Keratinocyte (primary cell): ENCODE measurements at regions not wholly inside any gene's neighbourhood (a gene's known extent, or its start where the extent isn't known, plus 50 kb on each side); places are given as distances from the start of the nearest gene placed in this dataset.

Experiments used
- DNase-seq: peaks from one replicate; pipeline ENCODE4 v3.0.0-alpha.2; 2011; ENCODE audit warnings: low read depth, missing footprints, low spot score
- FAIRE-seq: peaks from 2 replicates; lab custom pipeline; 2011; peaks lifted over from hg19 to GRCh38; lab: Jason Lieb, UNC
- H2AFZ ChIP-seq: 2 replicates; pipeline ENCODE4 v1.6.0; 2012; ENCODE audit warnings: low read length, control low read depth, inconsistent platforms; ENCODE audit not compliant: control insufficient read depth
- H3K27ac ChIP-seq: 2 replicates; pipeline ENCODE4 v1.5.1; 2011; ENCODE audit warnings: low read length; ENCODE audit not compliant: control insufficient read depth, insufficient read depth
- H3K27me3 ChIP-seq: 3 replicates; pipeline ENCODE4 v1.6.0; 2011; ENCODE audit warnings: low read length; ENCODE audit not compliant: control insufficient read depth, insufficient read depth; ENCODE audit errors: extremely low read depth
- H3K36me3 ChIP-seq, 2 experiments: 2 replicates in 1 of 2; 3 replicates in 1 of 2; pipeline ENCODE4 v1.5.1; 2011; ENCODE audit warnings: low read length in 2 of 2, mild to moderate bottlenecking in 1 of 2; ENCODE audit not compliant: control insufficient read depth in 2 of 2, insufficient read depth in 2 of 2; ENCODE audit errors: extremely low read depth in 1 of 2
- H3K4me1 ChIP-seq: 3 replicates; pipeline ENCODE4 v1.5.1; 2011; ENCODE audit warnings: low read length; ENCODE audit not compliant: control insufficient read depth, insufficient read depth; ENCODE audit errors: extremely low read depth
- H3K4me2 ChIP-seq: 3 replicates; pipeline ENCODE4 v1.6.0; 2011; ENCODE audit warnings: low read depth, low read length; ENCODE audit not compliant: control insufficient read depth, insufficient read depth; ENCODE audit errors: extremely low read depth
- H3K4me3 ChIP-seq, 3 experiments: fragments of 200-600 bp in 1 of 3; sonication (generic) in 1 of 3; 2 replicates in 2 of 3; 3 replicates in 1 of 3; pipeline ENCODE4 v1.5.1; 2011 to 2016; ENCODE audit warnings: low read length in 3 of 3, mild to moderate bottlenecking in 3 of 3, control low read depth in 2 of 3, inconsistent platforms in 1 of 3, low read depth in 1 of 3, mixed read lengths in 1 of 3, mixed run types in 1 of 3, moderate library complexity in 1 of 3; ENCODE audit not compliant: control insufficient read depth in 2 of 3, insufficient read depth in 2 of 3; ENCODE audit errors: extremely low read depth in 1 of 3
- H3K79me2 ChIP-seq: 2 replicates; pipeline ENCODE4 v1.6.0; 2012; ENCODE audit warnings: low read length; ENCODE audit not compliant: control insufficient read depth, insufficient read depth
- H3K9ac ChIP-seq: 3 replicates; pipeline ENCODE4 v1.6.0; 2011; ENCODE audit warnings: low read length; ENCODE audit not compliant: control insufficient read depth, insufficient read depth; ENCODE audit errors: extremely low read depth
- H3K9me1 ChIP-seq: 3 replicates; pipeline ENCODE4 v1.6.0; 2011; ENCODE audit warnings: low read length; ENCODE audit not compliant: control insufficient read depth, insufficient read depth; ENCODE audit errors: extremely low read depth
- H3K9me3 ChIP-seq: 2 replicates; pipeline ENCODE4 v1.5.1; 2012; ENCODE audit warnings: low read depth, low read length; ENCODE audit not compliant: control insufficient read depth
- H4K20me1 ChIP-seq: 3 replicates; pipeline ENCODE4 v1.6.0; 2011; ENCODE audit warnings: low read length; ENCODE audit not compliant: control insufficient read depth, insufficient read depth; ENCODE audit errors: extremely low read depth
- CTCF ChIP-seq, 3 experiments: IDR thresholded peaks in 1 of 3; conservative IDR thresholded peaks in 1 of 3; optimal IDR thresholded peaks in 1 of 3; 2 replicates in 2 of 3; 3 replicates in 1 of 3; pipeline versions ENCODE3 to v1.5.1; 2011; ENCODE audit warnings: low read length in 3 of 3, mild to moderate bottlenecking in 3 of 3, moderate library complexity in 2 of 3, control low read depth in 1 of 3, inconsistent platforms in 1 of 3; ENCODE audit not compliant: insufficient read depth in 2 of 3; ENCODE audit errors: extremely low read depth in 1 of 3
- EZH2 ChIP-seq: IDR thresholded peaks from one replicate; pipeline ENCODE4 v1.6.1; 2012; ENCODE audit warnings: inconsistent platforms, mild to moderate bottlenecking, low read length, moderate library complexity
- dilution Hi-C: fragments of 300-500 bp; cut with MboI; formaldehyde crosslinking; loops from one replicate; pipeline ENCODE4 v1.7.0; 2020; ENCODE audit warnings: low sequenced_read_pairs; ENCODE audit not compliant: extremely low pct_ligation_motif_present

- DNase-seq (no peak), FAIRE-seq (no peak)
- Histone ChIP-seq H3K4me3 (no peak overlapping the region), H3K9me3 (no peaks in the 10 kb centered on the region), H3K9me1 (no peaks in the 10 kb centered on the region), H3K36me3 (no peaks in the 10 kb centered on the region), H3K4me2 (no peak overlapping the region), H2AFZ (no peak overlapping the region), H4K20me1 (no peaks in the 10 kb centered on the region), H3K79me2 (no peaks in the 10 kb centered on the region), H3K27ac (no peak overlapping the region), H3K4me1 (no peaks in the 10 kb centered on the region), H3K9ac (no peak overlapping the region), H3K27me3 (no peaks in the 10 kb centered on the region)
- dilution Hi-C loops: no loop called here
- TF ChIP-seq EZH2 (no peak), CTCF (optimal IDR thresholded peaks at IDR 0.05 in 1 of 3, IDR thresholded peaks at IDR 0.05 in 1 of 3, conservative IDR thresholded peaks at IDR 0.05 in 1 of 3; ENCODE audit: extremely low read depth in 1 of 3, insufficient read depth in 2 of 3, low read length in 3 of 3) (no peak)
Observed at GRCh38 chr2:106941372-106941993, 55.5 kb upstream of the ST6GAL2 start.

GRCh38 chr2:106943468-106944200, 57.7 kb upstream of the ST6GAL2 start:
- TF ChIP-seq CTCF (optimal IDR thresholded peaks at IDR 0.05 in 1 of 3, IDR thresholded peaks at IDR 0.05 in 1 of 3, conservative IDR thresholded peaks at IDR 0.05 in 1 of 3; ENCODE audit: extremely low read depth in 1 of 3, insufficient read depth in 2 of 3, low read length in 3 of 3): no peak
- no peak for TF ChIP-seq EZH2
- H3K27ac ChIP-seq: no peak overlapping the region
- no peak overlapping the region for H3K4me2 ChIP-seq
- H2AFZ ChIP-seq: no peak overlapping the region
- no peaks in the 10 kb centered on the region for H3K9me1 ChIP-seq
- no peaks in the 10 kb centered on the region for H3K27me3 ChIP-seq
- no peaks in the 10 kb centered on the region for H3K4me1 ChIP-seq
- H3K9me3 ChIP-seq: no peaks in the 10 kb centered on the region
- no peaks in the 10 kb centered on the region for H3K36me3 ChIP-seq
- no peak overlapping the region for H3K9ac ChIP-seq
- dilution Hi-C loops: no loop called here
- DNase-seq: no peak
- no peaks in the 10 kb centered on the region for H4K20me1 ChIP-seq
- H3K79me2 ChIP-seq: no peaks in the 10 kb centered on the region
- FAIRE-seq: no peak
- no peak overlapping the region for H3K4me3 ChIP-seq
